ENCODE measurements at regions not wholly inside any gene's neighbourhood (a gene's known extent, or its start where the extent isn't known, plus 50 kb on each side); places are given as distances from the start of the nearest gene placed in this dataset.

DNA sequence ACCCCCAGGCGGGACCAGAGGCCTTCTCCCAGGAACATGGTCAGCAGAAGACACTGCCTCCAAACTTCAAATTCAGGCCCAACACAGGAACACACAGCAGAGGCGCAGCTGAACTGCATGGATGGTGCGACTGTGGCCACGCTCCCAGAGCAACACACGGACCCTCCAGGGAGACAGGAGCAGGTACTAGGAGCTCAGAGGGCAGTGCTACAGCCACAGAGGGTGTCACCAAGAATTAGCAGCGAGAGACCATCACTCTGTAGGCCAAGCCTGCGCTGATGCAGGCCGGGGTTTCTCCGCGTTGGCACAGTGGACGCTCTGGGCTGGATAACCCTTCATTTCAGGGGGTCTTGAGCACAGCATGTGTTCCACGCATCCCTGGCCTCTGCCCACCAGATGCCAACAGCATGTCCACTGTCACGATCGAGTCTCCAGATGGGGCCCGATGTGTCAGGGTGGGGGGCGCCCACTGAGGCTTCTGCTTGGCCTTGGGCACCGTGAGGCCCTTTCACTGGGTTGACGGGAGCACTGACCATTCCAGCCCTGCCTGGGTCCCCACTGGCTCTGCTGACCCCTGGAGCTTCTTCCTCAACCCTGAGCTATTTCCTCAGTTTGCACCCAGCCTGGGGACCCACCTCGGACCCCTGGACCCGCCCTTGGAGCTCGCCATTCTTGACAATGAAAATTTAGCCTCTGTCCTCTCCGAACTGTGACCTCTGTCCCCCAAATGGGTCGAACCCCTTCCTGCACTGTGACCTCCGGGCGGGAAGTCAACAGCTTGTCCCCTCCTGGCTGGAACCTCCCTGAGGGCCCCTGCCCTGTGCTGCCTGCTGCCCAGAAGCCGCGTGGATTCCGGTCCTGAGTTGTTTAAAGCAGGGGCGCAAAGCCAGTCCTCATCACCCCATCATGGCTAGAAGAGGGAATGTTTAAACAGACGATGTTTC is 239.4 kb downstream of the DLL1 start:
- Histone ChIP-seq H3K4me1 (ENCODE audit: control insufficient read depth in 5 of 5, insufficient read depth in 5 of 5, low read length in 5 of 5) (peaks cover 0 to 14% (median 0%) of the 10 kb centered on the region in 5 donors), H3K27me3 (ENCODE audit: control insufficient read depth in 3 of 3, insufficient read depth in 3 of 3, low read length in 2 of 3) (peaks cover 0 to 8% (median 0%) of the 10 kb centered on the region in 3 donors), H3K36me3 (ENCODE audit: control insufficient read depth in 4 of 4, insufficient read depth in 4 of 4, low read length in 4 of 4) (no peaks in the 10 kb centered on the region), H3K9me3 (ENCODE audit: control insufficient read depth in 4 of 4, insufficient read depth in 3 of 4, low read length in 3 of 4) (peaks cover 0 to 2% (median 0%) of the 10 kb centered on the region in 4 donors), H3K9ac (ENCODE audit: insufficient read depth in 1 of 2, low read length in 2 of 2) (no peak overlapping the region), H3K4me3 (no peak overlapping the region), H3K27ac (ENCODE audit: low read depth in 1 of 2, low read length in 1 of 2) (no peak overlapping the region)
- TF ChIP-seq, protein P1, sequence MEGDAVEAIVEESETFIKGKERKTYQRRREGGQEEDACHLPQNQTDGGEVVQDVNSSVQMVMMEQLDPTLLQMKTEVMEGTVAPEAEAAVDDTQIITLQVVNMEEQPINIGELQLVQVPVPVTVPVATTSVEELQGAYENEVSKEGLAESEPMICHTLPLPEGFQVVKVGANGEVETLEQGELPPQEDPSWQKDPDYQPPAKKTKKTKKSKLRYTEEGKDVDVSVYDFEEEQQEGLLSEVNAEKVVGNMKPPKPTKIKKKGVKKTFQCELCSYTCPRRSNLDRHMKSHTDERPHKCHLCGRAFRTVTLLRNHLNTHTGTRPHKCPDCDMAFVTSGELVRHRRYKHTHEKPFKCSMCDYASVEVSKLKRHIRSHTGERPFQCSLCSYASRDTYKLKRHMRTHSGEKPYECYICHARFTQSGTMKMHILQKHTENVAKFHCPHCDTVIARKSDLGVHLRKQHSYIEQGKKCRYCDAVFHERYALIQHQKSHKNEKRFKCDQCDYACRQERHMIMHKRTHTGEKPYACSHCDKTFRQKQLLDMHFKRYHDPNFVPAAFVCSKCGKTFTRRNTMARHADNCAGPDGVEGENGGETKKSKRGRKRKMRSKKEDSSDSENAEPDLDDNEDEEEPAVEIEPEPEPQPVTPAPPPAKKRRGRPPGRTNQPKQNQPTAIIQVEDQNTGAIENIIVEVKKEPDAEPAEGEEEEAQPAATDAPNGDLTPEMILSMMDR (IDR thresholded peaks at IDR 0.05; ENCODE audit: control extremely low read depth, extremely low read depth) = no peak
- ATAC-seq (ENCODE audit: insufficient read depth, low FRiP score) = no peak
- peak in 1 of 3 donors; percentile 15 for DNase-seq
- 93% methylated on average over 30 of the region's 30 CpGs for WGBS, 2 donors

DNA sequence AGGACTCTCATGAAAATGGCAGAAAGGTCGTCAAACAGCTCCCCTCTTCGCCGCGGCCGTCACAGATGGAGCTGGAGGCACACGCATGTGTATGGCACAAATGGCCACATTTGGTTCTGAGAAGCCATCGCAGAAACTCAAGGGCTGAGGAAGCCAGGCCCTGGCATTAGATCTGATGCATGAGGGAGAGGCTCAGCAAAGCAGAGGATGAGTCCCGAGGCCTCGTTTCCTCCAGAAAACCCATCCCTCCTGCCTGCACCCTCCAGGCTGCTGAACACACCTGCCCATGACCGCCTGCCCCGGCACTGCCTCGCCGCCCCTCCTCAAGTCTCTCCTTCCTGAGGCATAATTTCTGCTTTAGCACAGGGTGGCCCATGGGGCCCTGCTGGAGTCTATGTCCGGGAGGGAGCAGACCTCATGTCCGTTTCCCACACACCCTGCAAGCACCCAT is 240.3 kb downstream of the DLL1 start:
- DNase-seq (no peak), ATAC-seq (ENCODE audit: insufficient read depth, low FRiP score) (no peak)
- H3K9ac ChIP-seq (ENCODE audit: insufficient read depth in 1 of 2, low read length in 2 of 2) = no peak overlapping the region
- H3K9me3 ChIP-seq (ENCODE audit: control insufficient read depth in 4 of 4, insufficient read depth in 3 of 4, low read length in 3 of 4) = peaks cover 0 to 2% (median 0%) of the 10 kb centered on the region in 4 donors
- no peak overlapping the region for H3K4me3 ChIP-seq
- 91 to 96% methylated on average over 15 of the region's 15 CpGs for WGBS, 2 donors
- H3K27ac ChIP-seq (ENCODE audit: low read depth in 1 of 2, low read length in 1 of 2) = no peak overlapping the region
- peaks cover 0 to 8% (median 0%) of the 10 kb centered on the region in 3 donors for H3K27me3 ChIP-seq (ENCODE audit: control insufficient read depth in 3 of 3, insufficient read depth in 3 of 3, low read length in 2 of 3)
- TF ChIP-seq, protein P1 (IDR thresholded peaks at IDR 0.05; ENCODE audit: control extremely low read depth, extremely low read depth) = no peak
- H3K4me1 ChIP-seq (ENCODE audit: control insufficient read depth in 5 of 5, insufficient read depth in 5 of 5, low read length in 5 of 5) = peaks cover 0 to 14% (median 0%) of the 10 kb centered on the region in 5 donors
- H3K36me3 ChIP-seq (ENCODE audit: control insufficient read depth in 4 of 4, insufficient read depth in 4 of 4, low read length in 4 of 4) = no peaks in the 10 kb centered on the region

DNA sequence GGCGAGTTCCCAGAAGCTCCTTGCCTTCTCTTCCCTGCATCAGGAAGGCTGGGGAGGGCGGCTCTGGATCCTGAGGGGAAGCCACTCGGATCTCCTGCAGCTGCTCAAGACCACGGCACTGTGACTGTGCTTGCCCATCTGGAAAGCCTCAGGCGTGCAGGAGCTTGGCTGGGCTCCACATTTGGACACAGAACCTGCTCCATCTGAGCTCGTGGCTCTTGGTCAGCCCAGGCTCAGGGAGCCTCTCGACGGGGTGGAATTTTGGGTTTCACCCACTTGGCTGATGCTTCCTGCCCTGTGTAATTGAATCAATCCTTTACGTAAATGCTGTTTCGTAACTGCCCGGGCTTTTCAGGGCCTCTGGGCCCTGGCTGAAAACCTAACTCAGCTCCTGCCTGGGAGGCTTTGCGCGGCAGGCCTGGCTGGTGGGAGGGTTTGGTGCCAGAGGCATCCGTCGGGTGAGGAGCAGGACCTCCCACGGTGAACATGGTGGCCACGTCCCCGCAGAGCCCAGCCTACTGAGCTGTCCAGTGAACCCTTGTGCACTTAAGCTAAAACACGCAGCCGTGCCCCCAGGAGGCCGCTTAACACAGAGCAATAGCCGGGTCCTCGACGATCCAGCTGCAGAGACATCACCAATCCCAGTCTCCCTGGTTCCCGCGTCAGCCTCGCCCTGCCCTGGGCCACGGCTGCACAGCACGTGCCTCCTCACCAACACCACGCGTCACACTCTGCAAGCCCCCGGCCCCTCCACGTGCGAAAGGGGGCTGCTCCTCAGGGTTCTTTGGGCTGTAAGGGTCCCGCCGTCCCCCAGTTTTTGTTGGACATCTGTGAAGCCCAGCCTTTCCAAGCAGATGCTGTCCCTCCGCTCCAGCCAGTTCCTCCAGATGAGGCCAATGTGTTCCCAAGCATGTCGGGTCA is 241.0 kb downstream of the DLL1 start:
- H3K36me3 ChIP-seq (ENCODE audit: control insufficient read depth in 4 of 4, insufficient read depth in 4 of 4, low read length in 4 of 4) = no peaks in the 10 kb centered on the region
- 75% methylated on average over 38 of the region's 38 CpGs for WGBS, 2 donors
- peaks cover 0 to 8% (median 0%) of the 10 kb centered on the region in 3 donors for H3K27me3 ChIP-seq (ENCODE audit: control insufficient read depth in 3 of 3, insufficient read depth in 3 of 3, low read length in 2 of 3)
- ATAC-seq (ENCODE audit: insufficient read depth, low FRiP score) (peak; percentile 56), DNase-seq (peak; percentile 90 to 95 (median 92))
- no peak overlapping the region for H3K9ac ChIP-seq (ENCODE audit: insufficient read depth in 1 of 2, low read length in 2 of 2)
- H3K27ac ChIP-seq (ENCODE audit: low read depth in 1 of 2, low read length in 1 of 2) = peak overlapping the region in 1 of 2 donors; percentile 9
- TF ChIP-seq, protein P1 (IDR thresholded peaks at IDR 0.05; ENCODE audit: control extremely low read depth, extremely low read depth) = no peak
- peaks cover 0 to 2% (median 0%) of the 10 kb centered on the region in 4 donors for H3K9me3 ChIP-seq (ENCODE audit: control insufficient read depth in 4 of 4, insufficient read depth in 3 of 4, low read length in 3 of 4)
- peaks cover 0 to 14% (median 0%) of the 10 kb centered on the region in 5 donors for H3K4me1 ChIP-seq (ENCODE audit: control insufficient read depth in 5 of 5, insufficient read depth in 5 of 5, low read length in 5 of 5)
- no peak overlapping the region for H3K4me3 ChIP-seq

All from lung (tissue), 11 donors.